ENCODE measurements at regions not wholly inside any gene's neighbourhood (a gene's known extent, or its start where the extent isn't known, plus 50 kb on each side); places are given as distances from the start of the nearest gene placed in this dataset.

DNA sequence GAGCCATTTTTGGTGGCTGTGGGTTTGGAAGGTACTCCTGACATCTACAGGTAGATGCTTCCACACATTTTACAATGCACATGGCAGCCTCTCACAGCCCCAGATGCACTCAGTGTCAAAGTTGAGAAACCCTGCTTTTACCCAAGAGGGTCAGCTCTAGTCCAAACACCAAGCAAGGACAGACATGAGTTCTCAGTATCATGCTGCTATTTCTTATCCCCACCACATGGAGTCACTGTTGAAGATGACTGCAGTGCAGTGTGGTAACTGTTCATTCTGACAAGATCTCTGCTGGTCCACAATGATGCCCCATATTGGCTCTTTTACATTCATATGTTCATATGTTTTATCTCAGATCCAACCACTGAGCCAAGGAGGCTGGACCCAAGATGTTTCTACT lies 50.5 kb upstream of the SALL1 start:
- TF ChIP-seq, protein P1, sequence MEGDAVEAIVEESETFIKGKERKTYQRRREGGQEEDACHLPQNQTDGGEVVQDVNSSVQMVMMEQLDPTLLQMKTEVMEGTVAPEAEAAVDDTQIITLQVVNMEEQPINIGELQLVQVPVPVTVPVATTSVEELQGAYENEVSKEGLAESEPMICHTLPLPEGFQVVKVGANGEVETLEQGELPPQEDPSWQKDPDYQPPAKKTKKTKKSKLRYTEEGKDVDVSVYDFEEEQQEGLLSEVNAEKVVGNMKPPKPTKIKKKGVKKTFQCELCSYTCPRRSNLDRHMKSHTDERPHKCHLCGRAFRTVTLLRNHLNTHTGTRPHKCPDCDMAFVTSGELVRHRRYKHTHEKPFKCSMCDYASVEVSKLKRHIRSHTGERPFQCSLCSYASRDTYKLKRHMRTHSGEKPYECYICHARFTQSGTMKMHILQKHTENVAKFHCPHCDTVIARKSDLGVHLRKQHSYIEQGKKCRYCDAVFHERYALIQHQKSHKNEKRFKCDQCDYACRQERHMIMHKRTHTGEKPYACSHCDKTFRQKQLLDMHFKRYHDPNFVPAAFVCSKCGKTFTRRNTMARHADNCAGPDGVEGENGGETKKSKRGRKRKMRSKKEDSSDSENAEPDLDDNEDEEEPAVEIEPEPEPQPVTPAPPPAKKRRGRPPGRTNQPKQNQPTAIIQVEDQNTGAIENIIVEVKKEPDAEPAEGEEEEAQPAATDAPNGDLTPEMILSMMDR (conservative IDR thresholded peaks at IDR 0.05; ENCODE audit: low read length): no peak
- no peak for TF ChIP-seq EZH2phosphoT487 (IDR thresholded peaks at IDR 0.05; ENCODE audit: borderline replicate concordance)
